Coronary artery (tissue), 2 donors: ENCODE measurements at regions not wholly inside any gene's neighbourhood (a gene's known extent, or its start where the extent isn't known, plus 50 kb on each side); places are given as distances from the start of the nearest gene placed in this dataset.

Experiments used
- DNase-seq: peaks from one replicate; pipeline ENCODE4 v3.0.0-alpha.2; 2017; ENCODE audit warnings: low spot score
- H3K27ac ChIP-seq, 2 donors: fragments of 200-600 bp; sonication (generic); one replicate each; pipeline ENCODE4 v1.5.1; 2016 to 2019
- H3K4me3 ChIP-seq: fragments of 200-600 bp; sonication (generic); 2 replicates; pipeline ENCODE4 v1.5.1; 2016; ENCODE audit warnings: mild to moderate bottlenecking, moderate library complexity
- CTCF ChIP-seq: fragments of 200-600 bp; sonication (generic); IDR thresholded peaks from one replicate; pipeline ENCODE4 v1.5.1; 2019; ENCODE audit warnings: antibody characterized with exemption

GRCh38 chr14:104348741-104349140 lies 210.4 kb downstream of the KIF26A start:
- peak; percentile 52 for DNase-seq
- TF ChIP-seq CTCF, result no peak
- H3K27ac ChIP-seq, result no peak overlapping the region
- H3K4me3 ChIP-seq, result no peak overlapping the region

GRCh38 chr14:104349950-104350349 lies 211.6 kb downstream of the KIF26A start:
- DNase-seq, result no peak
- Histone ChIP-seq H3K27ac (no peak overlapping the region), H3K4me3 (no peak overlapping the region)
- TF ChIP-seq CTCF, result no peak

GRCh38 chr14:104350463-104351185 lies 212.2 kb downstream of the KIF26A start:
- no peak for TF ChIP-seq CTCF
- no peak overlapping the region for H3K4me3 ChIP-seq
- DNase-seq, result peak; percentile 28
- H3K27ac ChIP-seq, result no peak overlapping the region

- no peak for DNase-seq
- H3K27ac ChIP-seq, result no peak overlapping the region
- no peak overlapping the region for H3K4me3 ChIP-seq
- TF ChIP-seq CTCF, result no peak
These were observed 213.6 kb downstream of the KIF26A start for GRCh38 chr14:104351849-104352492.

GRCh38 chr14:104352493-104353220 lies 214.3 kb downstream of the KIF26A start:
- DNase-seq, result peak; percentile 33
- no peak overlapping the region for H3K27ac ChIP-seq
- H3K4me3 ChIP-seq, result no peak overlapping the region
- TF ChIP-seq CTCF, result no peak

- peak; percentile 62 for DNase-seq
- Histone ChIP-seq H3K27ac (no peak overlapping the region), H3K4me3 (no peak overlapping the region)
- TF ChIP-seq CTCF, result no peak
These were observed 215.0 kb downstream of the KIF26A start for GRCh38 chr14:104353221-104353920.
